ENCODE measurements at regions not wholly inside any gene's neighbourhood (a gene's known extent, or its start where the extent isn't known, plus 50 kb on each side); places are given as distances from the start of the nearest gene placed in this dataset.

- no peak for DNase-seq (ENCODE audit: low read depth)
Measured at GRCh38 chr19:28537896-28538295, 675.1 kb downstream of the UQCRFS1 start.

GRCh38 chr19:28537079-28537478 is 675.9 kb downstream of the UQCRFS1 start:
- no peak for DNase-seq (ENCODE audit: low read depth)

GRCh38 chr19:28535352-28535775 is 677.6 kb downstream of the UQCRFS1 start:
- no peak for DNase-seq (ENCODE audit: low read depth)

GRCh38 chr19:28534766-28535351 is 678.1 kb downstream of the UQCRFS1 start:
- no peak for DNase-seq (ENCODE audit: low read depth)

- DNase-seq (ENCODE audit: low read depth): no peak
Measured at GRCh38 chr19:28532765-28533341, 680.1 kb downstream of the UQCRFS1 start.

- no peak for DNase-seq (ENCODE audit: low read depth)
Measured at GRCh38 chr19:28531979-28532378, 681.0 kb downstream of the UQCRFS1 start.

GRCh38 chr19:28530406-28531035 is 682.4 kb downstream of the UQCRFS1 start:
- no peak for DNase-seq (ENCODE audit: low read depth)

GRCh38 chr19:28526038-28526437 is 686.9 kb downstream of the UQCRFS1 start:
- DNase-seq (ENCODE audit: low read depth): no peak

GRCh38 chr19:28523619-28524018 is 689.3 kb downstream of the UQCRFS1 start:
- no peak for DNase-seq (ENCODE audit: low read depth)

GRCh38 chr19:28522545-28522922 is 690.4 kb downstream of the UQCRFS1 start:
- DNase-seq (ENCODE audit: low read depth): no peak

- no peak for DNase-seq (ENCODE audit: low read depth)
Measured at GRCh38 chr19:28521614-28522544, 691.1 kb downstream of the UQCRFS1 start.

- DNase-seq (ENCODE audit: low read depth): no peak
Measured at GRCh38 chr19:28520998-28521568, 691.9 kb downstream of the UQCRFS1 start.

- DNase-seq (ENCODE audit: low read depth): no peak
Measured at GRCh38 chr19:28519952-28520861, 692.7 kb downstream of the UQCRFS1 start.

- DNase-seq (ENCODE audit: low read depth): no peak
Measured at GRCh38 chr19:28519218-28519779, 693.7 kb downstream of the UQCRFS1 start.

- no peak for DNase-seq (ENCODE audit: low read depth)
Measured at GRCh38 chr19:28516415-28516872, 696.5 kb downstream of the UQCRFS1 start.

- no peak for DNase-seq (ENCODE audit: low read depth)
Measured at GRCh38 chr19:28514166-28514565, 698.8 kb downstream of the UQCRFS1 start.

- no peak for DNase-seq (ENCODE audit: low read depth)
Measured at GRCh38 chr19:28511655-28512054, 701.3 kb downstream of the UQCRFS1 start.

- DNase-seq (ENCODE audit: low read depth): no peak
Measured at GRCh38 chr19:28509079-28509895, 703.7 kb downstream of the UQCRFS1 start.

GRCh38 chr19:28508666-28509065 is 704.3 kb downstream of the UQCRFS1 start:
- no peak for DNase-seq (ENCODE audit: low read depth)

GRCh38 chr19:28505933-28506332 is 707.0 kb downstream of the UQCRFS1 start:
- no peak for DNase-seq (ENCODE audit: low read depth)
